AG08395 (cell line): ENCODE measurements at regions not wholly inside any gene's neighbourhood (a gene's known extent, or its start where the extent isn't known, plus 50 kb on each side); places are given as distances from the start of the nearest gene placed in this dataset.
"Not testable (repeated sequence)": the region's sequence is repeated elsewhere in the genome, so short reads cannot be mapped to it uniquely, and the experiment has no call there.

Source experiments
- DNase-seq: peaks from one replicate; pipeline ENCODE4 v3.0.0; 2012; ENCODE audit warnings: mixed read lengths, low spot score

- DNase-seq, result no peak
Observed at GRCh38 chr3:86554383-86554782, 436.6 kb downstream of the VGLL3 start.

DNA sequence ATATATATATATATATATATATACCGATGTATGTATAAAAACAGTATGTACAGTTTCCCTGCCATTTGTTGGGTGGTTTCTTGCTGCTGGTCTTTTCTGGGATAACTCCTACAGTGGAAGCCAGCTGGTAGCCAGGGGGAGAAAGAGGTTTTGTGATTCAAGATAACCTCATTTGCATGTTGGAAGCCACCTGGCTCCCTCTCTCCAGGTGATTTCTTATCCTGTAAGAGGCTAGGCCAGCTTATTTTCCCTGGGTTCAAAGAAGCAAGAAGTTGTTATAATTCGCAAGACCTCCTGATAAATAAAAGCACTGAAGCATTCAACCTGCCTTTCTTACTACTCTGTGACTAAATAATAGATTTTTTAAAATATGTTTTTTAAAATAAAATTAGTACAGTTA lies 443.3 kb downstream of the VGLL3 start:
- no peak for DNase-seq

- DNase-seq, result no peak
Observed at GRCh38 chr3:86537171-86537570, 453.8 kb downstream of the VGLL3 start.

DNA sequence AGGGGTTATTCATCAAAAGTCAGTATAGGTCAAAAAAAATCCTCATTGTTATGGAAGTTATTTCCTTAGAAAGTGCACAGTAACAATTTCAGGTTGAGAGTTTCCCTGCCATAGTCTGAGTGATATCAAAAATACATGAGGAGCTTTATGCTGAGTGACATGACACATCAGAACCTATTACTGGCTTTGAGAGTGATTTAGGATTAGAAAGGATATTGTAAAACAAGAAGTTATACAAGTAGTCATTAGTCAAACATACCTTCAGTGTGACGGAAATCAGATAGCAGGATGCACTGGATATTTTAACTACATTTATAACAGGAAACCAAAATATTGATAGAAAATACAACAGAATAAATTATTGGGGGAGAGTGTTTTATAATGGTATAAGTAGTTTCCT lies 471.1 kb downstream of the VGLL3 start:
- DNase-seq, result no peak

- no peak for DNase-seq
Observed at GRCh38 chr3:86481636-86482035, 509.3 kb downstream of the VGLL3 start.

DNA sequence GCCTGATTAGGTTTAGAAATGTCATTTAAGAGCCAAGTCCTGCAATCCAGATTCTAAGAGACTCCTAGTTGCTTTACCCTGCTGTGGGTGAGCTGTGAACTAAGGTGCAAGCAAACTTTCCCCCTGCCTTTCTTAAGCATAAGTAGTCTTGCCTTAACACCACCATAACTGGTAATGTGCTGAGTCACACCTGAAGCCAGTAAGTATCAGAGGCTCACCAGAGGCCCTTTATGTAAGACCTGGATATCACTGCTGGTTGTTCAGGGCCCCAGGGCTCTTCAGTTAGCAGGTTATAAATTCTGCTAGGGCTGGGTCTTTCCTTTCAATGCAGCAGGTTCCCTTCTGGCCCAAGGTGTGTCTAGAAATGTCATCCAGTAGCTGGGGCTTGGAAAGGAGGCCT lies 509.9 kb downstream of the VGLL3 start:
- no peak for DNase-seq

GRCh38 chr3:86464180-86464579 lies 526.8 kb downstream of the VGLL3 start:
- no peak for DNase-seq

GRCh38 chr3:86451749-86452148 lies 539.2 kb downstream of the VGLL3 start:
- DNase-seq, result no peak

GRCh38 chr3:86438544-86438943 lies 552.4 kb downstream of the VGLL3 start:
- no peak for DNase-seq

GRCh38 chr3:86427343-86427742 lies 563.6 kb downstream of the VGLL3 start:
- DNase-seq, result no peak

DNA sequence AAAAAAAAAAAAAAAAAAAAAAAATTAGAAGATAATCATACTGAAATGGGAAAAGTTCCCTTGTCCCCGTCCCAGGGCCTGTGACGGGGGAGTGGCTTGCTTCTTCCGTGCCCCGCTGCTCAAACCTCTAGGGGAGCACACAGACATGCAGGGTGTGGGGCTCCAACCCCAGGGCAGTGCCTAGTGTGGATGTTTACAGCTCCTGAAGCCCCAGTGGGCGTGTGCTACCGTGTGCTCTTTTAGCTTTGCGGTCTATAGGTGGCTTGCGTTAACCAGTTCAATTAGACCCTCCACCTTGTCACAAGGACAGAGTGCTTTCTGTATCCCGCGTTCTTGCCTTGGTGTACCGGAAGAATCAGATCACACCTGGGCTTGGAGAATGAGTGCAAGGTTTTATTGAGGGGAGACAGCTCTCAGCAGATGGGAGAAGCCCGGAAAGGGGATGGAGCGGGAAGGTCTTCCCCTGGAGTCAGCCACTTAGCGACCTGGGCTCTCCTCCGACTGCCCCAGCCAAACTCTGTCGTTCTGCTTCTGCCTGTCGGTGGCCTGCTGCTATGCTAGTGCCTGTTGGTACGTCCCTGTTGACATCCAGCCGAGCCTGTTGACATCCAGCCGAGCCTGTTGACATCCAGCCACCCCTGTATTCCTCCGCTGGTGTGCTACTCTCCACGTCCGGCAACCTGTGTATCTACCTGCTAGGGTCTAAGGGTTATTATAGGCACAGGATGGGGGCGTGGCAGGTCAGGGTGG lies 569.8 kb downstream of the VGLL3 start:
- no peak for DNase-seq

DNA sequence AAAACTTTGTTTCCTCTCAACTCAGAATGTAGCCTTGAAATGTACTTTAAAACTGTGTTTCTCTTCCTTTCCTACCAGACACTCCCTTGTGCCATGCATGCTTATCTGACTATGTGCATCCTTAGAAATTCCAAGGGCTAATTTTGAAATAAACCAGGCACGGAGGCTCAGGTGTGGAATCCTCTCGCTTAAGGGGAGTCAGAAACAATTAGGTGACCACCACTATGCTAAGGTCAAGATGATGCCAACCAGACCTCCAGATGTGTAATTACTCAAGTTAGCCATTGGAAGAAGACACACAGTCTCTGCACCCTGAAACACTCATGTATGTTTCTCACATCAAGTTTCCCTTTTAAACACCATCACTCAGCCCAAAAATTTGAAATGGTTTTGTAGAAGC lies 572.1 kb downstream of the VGLL3 start:
- DNase-seq, result no peak

DNA sequence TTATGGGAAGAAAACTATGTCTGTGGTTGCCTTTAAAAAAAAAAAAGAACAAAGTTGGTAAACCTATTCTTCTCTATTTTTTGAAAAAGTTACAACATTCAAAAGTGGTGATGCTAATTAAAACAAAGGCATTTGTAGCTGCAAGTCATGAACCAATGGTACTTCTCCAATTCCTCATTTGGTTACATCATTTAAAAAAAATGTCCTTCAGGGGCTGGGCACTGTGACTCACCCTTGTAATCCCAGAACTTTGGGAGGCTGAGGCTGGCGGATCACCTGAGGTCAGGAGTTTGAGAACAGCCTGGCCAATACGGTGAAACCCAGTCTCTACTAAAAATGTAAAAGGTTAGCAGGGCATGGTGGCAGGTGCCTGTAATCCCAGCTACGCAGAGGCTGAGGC lies 574.6 kb downstream of the VGLL3 start:
- no peak for DNase-seq

DNA sequence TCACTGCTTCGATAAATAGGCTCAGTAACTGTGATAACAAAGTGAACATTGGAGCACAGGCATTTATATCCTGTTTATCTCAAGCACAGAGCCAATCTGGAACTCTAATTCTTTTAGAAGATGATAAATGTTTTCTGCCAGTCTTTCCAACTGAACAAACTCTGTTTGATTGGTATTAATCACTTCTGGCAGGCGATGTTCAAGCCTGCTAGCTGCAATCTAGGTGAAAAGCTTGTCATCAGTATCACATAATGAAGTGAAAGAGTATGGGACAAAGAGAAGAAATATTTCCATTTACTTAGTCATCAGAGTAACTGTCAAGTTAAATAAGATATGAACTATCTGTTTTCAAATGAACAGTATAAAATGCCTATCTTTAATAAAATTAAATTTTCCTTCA lies 577.3 kb downstream of the VGLL3 start:
- no peak for DNase-seq

DNA sequence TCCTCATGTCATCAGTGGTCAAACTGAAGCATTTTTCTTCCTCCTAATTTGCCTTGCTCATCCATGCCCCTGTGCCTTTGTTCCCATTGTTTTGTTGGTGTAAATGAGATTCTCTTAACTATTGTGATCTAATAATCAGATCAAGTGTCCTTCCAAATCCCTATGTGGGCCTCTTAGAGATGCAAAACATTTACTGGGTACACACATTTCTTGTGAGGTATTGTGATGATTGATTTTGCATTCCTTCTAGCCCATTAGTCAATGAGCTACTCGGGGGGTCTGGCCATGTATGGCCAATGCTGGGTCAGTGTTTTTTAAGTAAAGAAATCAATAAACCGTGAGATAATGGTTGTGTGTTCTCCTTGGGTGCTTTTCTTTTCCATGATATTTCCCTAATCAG lies 580.4 kb downstream of the VGLL3 start:
- DNase-seq, result no peak

GRCh38 chr3:86389759-86390158 lies 601.2 kb downstream of the VGLL3 start:
- DNase-seq, result not testable (repeated sequence)

DNA sequence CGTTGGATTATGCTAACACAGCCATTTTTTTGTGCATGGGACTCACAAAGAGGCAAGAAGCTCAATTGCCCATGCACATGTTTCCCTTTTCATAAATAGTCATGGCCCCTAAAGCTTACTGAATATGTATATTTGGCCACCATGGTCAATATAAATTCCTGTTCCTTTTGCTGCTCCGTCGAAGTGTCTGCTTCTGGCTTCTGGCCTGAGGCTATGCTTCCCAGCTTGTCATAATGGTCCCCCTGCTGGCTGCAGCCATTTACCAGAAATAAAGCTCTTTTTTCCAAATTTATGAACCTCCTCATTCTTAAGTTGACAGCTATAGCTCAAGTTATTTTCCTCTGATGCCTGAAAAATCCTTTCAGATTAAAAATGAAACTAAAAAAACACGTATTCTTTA lies 602.1 kb downstream of the VGLL3 start:
- DNase-seq, result no peak

DNA sequence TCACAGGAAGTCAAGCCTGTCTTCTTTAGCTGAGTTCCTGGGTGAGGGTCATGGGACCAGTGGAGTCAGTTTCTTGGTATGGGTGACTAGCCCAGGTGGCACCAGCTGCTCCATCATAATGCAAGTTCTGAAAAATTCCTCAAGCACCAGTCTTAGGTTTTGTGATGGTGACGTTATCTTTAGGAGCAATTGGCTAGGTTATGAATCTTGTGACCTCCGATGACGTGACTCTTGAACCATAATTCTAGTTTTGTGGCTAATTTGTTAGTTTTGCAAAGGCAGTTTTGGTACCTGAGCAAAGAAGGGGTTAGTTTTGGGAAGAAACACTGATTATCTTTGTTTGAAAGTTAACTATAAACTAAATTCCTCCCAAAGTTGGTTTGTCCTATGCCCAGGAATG lies 608.4 kb downstream of the VGLL3 start:
- DNase-seq, result no peak

GRCh38 chr3:86381247-86381646 lies 609.7 kb downstream of the VGLL3 start:
- no peak for DNase-seq

DNA sequence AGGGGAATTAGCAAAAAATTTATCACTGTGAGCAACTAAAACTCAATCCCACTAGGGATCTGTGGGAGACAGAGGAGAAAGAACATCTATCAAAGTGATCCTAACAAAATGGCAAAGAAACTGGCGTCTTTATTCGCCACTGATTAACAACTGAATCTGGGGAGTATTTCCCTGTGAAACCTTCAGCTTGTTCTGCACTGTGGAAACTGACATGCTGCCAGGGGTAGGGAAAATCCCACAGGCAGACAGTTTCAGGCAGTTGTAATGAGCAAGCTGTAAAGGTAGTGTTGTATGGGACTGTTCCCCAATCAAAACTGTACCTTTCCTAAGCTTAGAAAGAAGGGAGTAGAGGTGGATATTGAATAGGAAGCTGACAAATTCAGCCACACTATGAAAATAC lies 611.7 kb downstream of the VGLL3 start:
- no peak for DNase-seq

DNA sequence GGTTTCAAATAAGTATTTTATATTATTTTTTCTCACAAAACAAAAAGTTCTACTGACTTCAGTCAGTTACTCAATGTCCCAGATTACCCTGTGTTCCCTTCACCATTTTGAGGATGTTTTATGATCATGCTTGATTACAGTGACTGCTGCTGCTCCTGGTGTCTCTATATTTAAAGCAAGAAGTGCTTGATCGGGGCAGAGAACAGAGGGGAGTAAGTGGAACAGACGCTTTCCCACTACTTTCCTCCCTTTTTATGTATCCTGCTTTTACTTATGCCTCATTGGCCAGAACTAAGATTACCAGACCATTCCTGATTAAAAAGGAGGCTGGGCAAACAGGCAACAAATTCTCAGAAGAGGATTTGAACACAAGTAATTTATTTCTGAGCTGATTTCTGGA lies 612.1 kb downstream of the VGLL3 start:
- DNase-seq, result no peak

DNA sequence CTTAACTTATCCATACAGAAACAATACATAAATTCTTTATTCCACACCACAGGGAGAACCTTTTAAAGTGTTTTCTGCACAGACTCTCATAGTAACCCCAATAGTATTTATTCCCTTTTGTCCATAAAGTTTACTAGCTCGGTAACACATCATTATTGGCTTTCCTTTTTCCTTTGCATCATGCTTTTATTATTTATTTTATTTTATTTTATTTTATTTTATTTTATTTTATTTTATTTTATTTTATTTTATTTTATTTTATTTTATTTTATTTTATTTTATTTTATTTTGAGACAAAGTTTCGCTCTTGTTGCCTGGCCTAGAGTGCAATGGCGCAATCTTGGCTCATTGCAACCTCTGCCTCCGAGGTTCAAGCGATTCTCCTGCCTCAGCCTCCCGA lies 655.4 kb downstream of the VGLL3 start:
- not testable (repeated sequence) for DNase-seq

DNA sequence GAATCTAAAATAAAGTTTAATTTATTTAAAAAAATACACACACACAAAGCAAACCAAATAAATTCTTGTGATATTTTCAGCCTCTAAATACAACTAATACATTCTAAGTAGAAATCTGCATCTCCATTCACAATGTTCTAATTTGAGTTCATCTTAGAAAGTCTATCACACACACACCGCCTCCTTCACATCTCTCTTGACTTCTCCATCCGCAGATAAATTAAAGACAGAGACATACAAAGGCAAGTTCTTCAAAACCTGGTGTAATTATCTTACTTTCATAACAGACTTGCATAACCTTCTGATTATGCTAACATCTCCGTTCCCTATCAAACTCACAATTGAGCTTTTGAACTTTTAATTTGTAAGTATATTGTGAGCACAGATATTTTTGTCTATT lies 657.3 kb downstream of the VGLL3 start:
- DNase-seq, result no peak

GRCh38 chr3:86303935-86304334 lies 687.0 kb downstream of the VGLL3 start:
- no peak for DNase-seq
